ENCODE measurements at regions not wholly inside any gene's neighbourhood (a gene's known extent, or its start where the extent isn't known, plus 50 kb on each side); places are given as distances from the start of the nearest gene placed in this dataset.
"Not testable (repeated sequence)": the region's sequence is repeated elsewhere in the genome, so short reads cannot be mapped to it uniquely, and the experiment has no call there.

- not testable (repeated sequence) for DNase-seq
These were observed 154.3 kb downstream of the TMEM121 start for GRCh38 chr14:105680736-105681098.

- not testable (repeated sequence) for DNase-seq
These were observed 155.3 kb downstream of the TMEM121 start for GRCh38 chr14:105681606-105682185.

GRCh38 chr14:105682442-105682841, 156.1 kb downstream of the TMEM121 start:
- not testable (repeated sequence) for DNase-seq

- DNase-seq = no peak
These were observed 156.7 kb downstream of the TMEM121 start for GRCh38 chr14:105682956-105683570.

GRCh38 chr14:105684056-105684455, 157.7 kb downstream of the TMEM121 start:
- DNase-seq = not testable (repeated sequence)

GRCh38 chr14:105684597-105684996, 158.2 kb downstream of the TMEM121 start:
- DNase-seq = not testable (repeated sequence)

- DNase-seq = no peak
These were observed 158.6 kb downstream of the TMEM121 start for GRCh38 chr14:105685003-105685402.

GRCh38 chr14:105685605-105686004, 159.2 kb downstream of the TMEM121 start:
- DNase-seq = not testable (repeated sequence)

- DNase-seq = not testable (repeated sequence)
These were observed 159.7 kb downstream of the TMEM121 start for GRCh38 chr14:105686050-105686449.

GRCh38 chr14:105686462-105687170, 160.2 kb downstream of the TMEM121 start:
- DNase-seq = not testable (repeated sequence)

- not testable (repeated sequence) for DNase-seq
These were observed 161.0 kb downstream of the TMEM121 start for GRCh38 chr14:105687171-105688022.

- DNase-seq = not testable (repeated sequence)
These were observed 161.6 kb downstream of the TMEM121 start for GRCh38 chr14:105688023-105688351.

- not testable (repeated sequence) for DNase-seq
These were observed 162.4 kb downstream of the TMEM121 start for GRCh38 chr14:105688664-105689221.

GRCh38 chr14:105689722-105690121, 163.3 kb downstream of the TMEM121 start:
- no peak for DNase-seq

- no peak for DNase-seq
These were observed 164.3 kb downstream of the TMEM121 start for GRCh38 chr14:105690671-105691070.

GRCh38 chr14:105691321-105692109, 165.1 kb downstream of the TMEM121 start:
- not testable (repeated sequence) for DNase-seq

GRCh38 chr14:105692110-105692685, 165.8 kb downstream of the TMEM121 start:
- DNase-seq = not testable (repeated sequence)

- DNase-seq = no peak
These were observed 168.6 kb downstream of the TMEM121 start for GRCh38 chr14:105694961-105695360.

- not testable (repeated sequence) for DNase-seq
These were observed 170.0 kb downstream of the TMEM121 start for GRCh38 chr14:105696388-105696787.

GRCh38 chr14:105697414-105697813, 171.0 kb downstream of the TMEM121 start:
- not testable (repeated sequence) for DNase-seq

- not testable (repeated sequence) for DNase-seq
These were observed 171.6 kb downstream of the TMEM121 start for GRCh38 chr14:105697955-105698354.

Measured in activated CD8-positive, alpha-beta memory T cell treated with anti-CD3 and anti-CD28 coated beads, Interleukin-2, amount 50 U/mL, for 4 hours (primary cell).